Kidney (tissue), 13 donors: ENCODE measurements at regions not wholly inside any gene's neighbourhood (a gene's known extent, or its start where the extent isn't known, plus 50 kb on each side); places are given as distances from the start of the nearest gene placed in this dataset.

Experiments used
- DNase-seq, 5 donors: peaks; one replicate each; pipeline ENCODE4 v3.0.0-alpha.2; 2013 to 2020
- FAIRE-seq: peaks from 2 replicates; lab custom pipeline; 2012; peaks lifted over from hg19 to GRCh38; lab: Jason Lieb, UNC
- H3K27ac ChIP-seq, 2 donors: one replicate each; pipeline ENCODE4 v1.7.0; 2013; ENCODE audit warnings: low read depth in 2 of 2, low read length in 2 of 2, inconsistent platforms in 1 of 2
- H3K27me3 ChIP-seq: one replicate; pipeline ENCODE4 v1.7.1; 2013; ENCODE audit warnings: low read length, inconsistent platforms; ENCODE audit not compliant: control insufficient read depth, insufficient read depth
- H3K36me3 ChIP-seq, 3 donors: one replicate each; pipeline versions ENCODE4 v1.7.0 to v1.7.1; 2013; ENCODE audit warnings: low read length in 3 of 3, control low read depth in 1 of 3, inconsistent platforms in 1 of 3; ENCODE audit not compliant: insufficient read depth in 3 of 3, control insufficient read depth in 2 of 3
- H3K4me1 ChIP-seq, 3 donors: one replicate each; pipeline versions ENCODE4 v1.7.0 to v1.7.1; 2013; ENCODE audit warnings: low read length in 3 of 3, inconsistent platforms in 1 of 3, low read depth in 1 of 3; ENCODE audit not compliant: control insufficient read depth in 2 of 3, insufficient read depth in 2 of 3
- H3K4me3 ChIP-seq, 3 donors: one replicate each; pipeline versions ENCODE4 v1.7.0 to v1.8.1; 2013; ENCODE audit warnings: low read length in 3 of 3, control low read depth in 1 of 3, inconsistent platforms in 1 of 3
- H3K9ac ChIP-seq, 3 donors: one replicate each; pipeline versions ENCODE4 v1.7.0 to v1.7.1; 2013; ENCODE audit warnings: low read length in 3 of 3, control low read depth in 1 of 3, inconsistent platforms in 1 of 3
- H3K9me3 ChIP-seq, 3 donors: one replicate each; pipeline versions ENCODE4 v1.7.0 to v1.7.1; 2013; ENCODE audit warnings: low read length in 3 of 3, control low read depth in 1 of 3, inconsistent platforms in 1 of 3; ENCODE audit not compliant: control insufficient read depth in 2 of 3, insufficient read depth in 1 of 3
- intact Hi-C: fragments of 100-400 bp; cut with DNase I; formaldehyde crosslinking; loops from one replicate; pipeline ENCODE4 v1.11.1; 2022
- TF ChIP-seq, protein P1 (sequence below): IDR thresholded peaks from 3 replicates; pipeline ENCODE4 v1.5.1; 2012; ENCODE audit warnings: mild to moderate bottlenecking, moderate library complexity, borderline replicate concordance; ENCODE audit not compliant: insufficient read depth; ENCODE audit errors: extremely low read depth
- donor health status: control.
- donor health status: control.
- donor health status: control.
- donor health status: control.
- donor health status: control.
- donor health status: DM: yes; HTN: yes; CAD: no.
- donor health status: Normal renal cell carcinoma (clear cell type).

DNA sequence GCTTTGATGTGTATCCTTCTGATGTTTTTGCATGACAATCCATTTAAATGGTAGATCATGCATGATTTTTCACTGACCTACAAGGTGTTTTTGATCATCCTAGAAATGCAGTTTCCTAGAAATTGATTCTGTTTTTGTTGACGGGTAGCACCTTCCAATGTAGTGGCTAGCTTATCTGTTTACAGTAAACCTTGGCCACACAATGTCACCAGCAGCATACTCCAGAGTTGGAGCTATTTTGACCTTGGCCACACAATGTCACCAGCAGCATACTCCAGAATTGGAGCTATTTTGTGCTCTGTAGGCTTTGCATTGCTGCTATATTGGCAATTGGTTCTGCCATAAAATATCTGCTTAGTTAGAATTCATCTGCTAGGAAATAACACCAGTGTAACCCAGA is 74.6 kb upstream of the NAA20 start:
- TF ChIP-seq, protein P1, sequence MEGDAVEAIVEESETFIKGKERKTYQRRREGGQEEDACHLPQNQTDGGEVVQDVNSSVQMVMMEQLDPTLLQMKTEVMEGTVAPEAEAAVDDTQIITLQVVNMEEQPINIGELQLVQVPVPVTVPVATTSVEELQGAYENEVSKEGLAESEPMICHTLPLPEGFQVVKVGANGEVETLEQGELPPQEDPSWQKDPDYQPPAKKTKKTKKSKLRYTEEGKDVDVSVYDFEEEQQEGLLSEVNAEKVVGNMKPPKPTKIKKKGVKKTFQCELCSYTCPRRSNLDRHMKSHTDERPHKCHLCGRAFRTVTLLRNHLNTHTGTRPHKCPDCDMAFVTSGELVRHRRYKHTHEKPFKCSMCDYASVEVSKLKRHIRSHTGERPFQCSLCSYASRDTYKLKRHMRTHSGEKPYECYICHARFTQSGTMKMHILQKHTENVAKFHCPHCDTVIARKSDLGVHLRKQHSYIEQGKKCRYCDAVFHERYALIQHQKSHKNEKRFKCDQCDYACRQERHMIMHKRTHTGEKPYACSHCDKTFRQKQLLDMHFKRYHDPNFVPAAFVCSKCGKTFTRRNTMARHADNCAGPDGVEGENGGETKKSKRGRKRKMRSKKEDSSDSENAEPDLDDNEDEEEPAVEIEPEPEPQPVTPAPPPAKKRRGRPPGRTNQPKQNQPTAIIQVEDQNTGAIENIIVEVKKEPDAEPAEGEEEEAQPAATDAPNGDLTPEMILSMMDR, result no peak
- H3K36me3 ChIP-seq, result peaks cover 0 to 6% (median 4%) of the 10 kb centered on the region in 3 donors
- H3K4me3 ChIP-seq, result no peak overlapping the region
- no peak for DNase-seq
- H3K27me3 ChIP-seq, result no peaks in the 10 kb centered on the region
- no peaks in the 10 kb centered on the region for H3K9me3 ChIP-seq
- H3K27ac ChIP-seq, result peak overlapping the region; percentile 51 to 56
- intact Hi-C loops, result no loop called here
- no peak for FAIRE-seq
- H3K4me1 ChIP-seq, result peaks cover 0 to 42% (median 23%) of the 10 kb centered on the region in 3 donors
- no peak overlapping the region for H3K9ac ChIP-seq

DNA sequence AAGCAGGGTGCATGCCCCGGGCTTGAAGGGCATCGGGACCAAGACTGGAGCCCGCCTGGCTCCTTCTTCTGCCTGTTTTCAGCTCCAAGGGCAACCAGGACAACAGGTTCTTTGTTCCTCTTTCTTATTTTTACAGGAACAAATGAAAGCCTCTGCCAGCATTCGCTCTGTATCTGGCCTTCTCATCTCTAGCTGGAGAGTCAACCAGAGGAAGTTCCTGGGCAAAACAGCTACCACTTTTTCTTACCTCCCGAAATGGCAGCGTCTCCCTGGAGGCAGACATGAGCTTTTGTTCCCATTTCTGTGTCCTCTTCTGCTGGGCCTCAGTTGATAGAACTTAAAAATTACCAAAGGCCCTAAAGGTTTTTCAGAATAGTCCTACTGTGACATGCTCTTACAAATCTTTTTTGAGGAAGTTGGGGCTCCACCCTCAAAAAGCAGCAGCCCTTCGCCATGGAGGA is 74.1 kb upstream of the NAA20 start:
- Histone ChIP-seq H3K36me3 (peaks cover 0 to 10% (median 7%) of the 10 kb centered on the region in 3 donors), H3K27me3 (no peaks in the 10 kb centered on the region), H3K27ac (peak overlapping the region; percentile 51 to 56), H3K4me1 (peaks cover 0 to 46% (median 20%) of the 10 kb centered on the region in 3 donors), H3K9ac (no peak overlapping the region), H3K9me3 (no peaks in the 10 kb centered on the region), H3K4me3 (no peak overlapping the region)
- DNase-seq (no peak), FAIRE-seq (no peak)
- intact Hi-C loops, result no loop called here
- TF ChIP-seq, protein P1, result no peak

DNA sequence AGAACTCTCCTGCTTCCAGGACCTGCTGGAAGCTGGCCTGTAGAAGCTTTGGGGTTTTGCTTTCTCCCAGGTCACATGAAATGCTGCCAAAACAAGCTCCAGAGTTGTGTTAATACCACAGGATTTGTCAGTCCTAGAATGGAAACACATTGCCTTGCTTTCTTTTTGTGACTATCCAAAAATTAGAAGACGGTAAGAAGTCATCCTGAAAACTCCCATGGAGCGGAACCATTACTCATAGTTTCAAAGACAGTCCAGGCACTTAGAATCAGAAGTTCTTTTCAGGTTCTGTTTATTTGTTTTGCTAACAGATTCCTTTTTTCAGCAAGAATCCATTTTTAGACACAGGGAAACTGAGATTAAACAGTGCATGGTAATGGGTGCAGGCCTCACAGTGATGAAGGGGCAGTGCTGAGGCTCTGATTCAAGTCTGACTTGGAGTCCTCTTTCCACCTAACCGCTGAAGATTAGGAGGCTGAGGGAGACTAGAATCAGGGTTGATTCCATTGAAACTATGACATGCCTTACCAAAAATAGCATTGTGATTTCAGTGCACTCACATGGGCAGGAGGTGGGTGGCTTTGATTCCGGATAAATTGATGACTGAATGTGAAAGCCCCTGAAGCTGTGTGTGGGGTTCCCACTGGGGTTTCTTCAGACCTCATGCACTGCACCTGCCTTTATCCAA is 72.2 kb upstream of the NAA20 start:
- peaks cover 0 to 43% (median 18%) of the 10 kb centered on the region in 3 donors for H3K4me1 ChIP-seq
- FAIRE-seq (no peak), DNase-seq (no peak)
- H3K9me3 ChIP-seq, result no peaks in the 10 kb centered on the region
- H3K9ac ChIP-seq, result no peak overlapping the region
- intact Hi-C loops, result no loop called here
- H3K27ac ChIP-seq, result peak overlapping the region; percentile 11 to 47
- no peaks in the 10 kb centered on the region for H3K27me3 ChIP-seq
- no peak overlapping the region for H3K4me3 ChIP-seq
- TF ChIP-seq, protein P1, result no peak
- peaks cover 0 to 14% (median 9%) of the 10 kb centered on the region in 3 donors for H3K36me3 ChIP-seq
